GM04504 (cell line): ENCODE measurements at regions not wholly inside any gene's neighbourhood (a gene's known extent, or its start where the extent isn't known, plus 50 kb on each side); places are given as distances from the start of the nearest gene placed in this dataset.

Experiments
- DNase-seq: peaks from one replicate; pipeline ENCODE4 v3.0.0-alpha.2; 2012; ENCODE audit warnings: low read depth

DNA sequence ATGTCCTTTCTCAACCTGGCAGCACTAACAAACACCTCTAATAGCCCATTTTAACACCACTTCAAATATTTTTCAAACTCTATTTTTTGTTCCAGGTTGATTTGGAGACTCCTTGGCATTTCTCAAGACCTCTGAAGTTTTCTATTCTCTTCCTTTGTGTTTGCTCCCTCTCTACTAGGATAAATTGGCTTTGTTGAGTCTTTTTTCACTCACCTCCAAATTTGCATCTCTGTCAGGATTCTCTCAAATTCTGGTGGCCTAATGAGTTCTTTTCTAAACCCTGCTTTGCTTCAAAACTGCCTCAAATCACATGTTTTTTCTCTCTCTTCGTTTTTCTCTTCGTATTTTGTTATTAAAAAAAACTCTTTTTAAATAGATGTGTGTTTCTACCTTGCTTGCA, 582.2 kb upstream of the ADGRL4 start:
- no peak for DNase-seq

GRCh38 chr1:79587229-79587628, 580.7 kb upstream of the ADGRL4 start:
- no peak for DNase-seq

GRCh38 chr1:79585801-79586200, 579.3 kb upstream of the ADGRL4 start:
- DNase-seq, result no peak

DNA sequence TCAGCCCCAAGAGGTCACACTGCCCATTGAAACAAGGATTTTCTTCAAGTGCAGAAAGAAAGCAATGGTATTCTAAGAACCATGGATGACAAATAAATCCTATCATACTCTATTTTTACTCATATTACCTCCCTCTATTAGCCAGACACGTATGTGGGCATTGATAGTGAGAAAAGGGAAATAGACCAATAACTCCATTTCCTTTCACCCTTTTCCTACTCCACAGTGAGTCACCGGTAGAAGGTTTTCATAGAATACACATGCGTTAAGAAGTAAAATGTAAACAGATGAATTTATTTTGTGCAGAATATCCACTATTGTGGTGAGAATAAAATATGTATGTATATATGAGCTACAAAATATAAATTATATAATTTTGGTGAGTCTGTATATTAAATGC, 568.9 kb upstream of the ADGRL4 start:
- DNase-seq, result no peak

DNA sequence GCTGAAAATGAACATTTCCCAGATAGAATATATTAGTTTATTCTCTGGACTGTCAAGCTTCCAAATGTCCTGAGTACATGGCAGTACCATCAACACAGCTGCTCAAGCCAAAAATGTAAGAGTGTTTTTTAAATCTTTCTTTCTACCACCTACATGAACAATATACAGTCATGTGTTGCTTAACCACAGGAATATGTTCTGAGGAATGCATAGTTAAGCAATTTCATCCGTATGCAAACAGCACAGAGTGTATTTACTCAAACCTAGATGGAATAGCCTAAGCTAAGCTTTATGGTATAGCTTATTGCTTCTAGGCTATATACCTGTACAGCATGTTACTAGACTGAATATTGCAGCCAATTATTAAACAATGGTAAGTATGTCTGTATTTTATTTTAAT, 561.9 kb upstream of the ADGRL4 start:
- no peak for DNase-seq

DNA sequence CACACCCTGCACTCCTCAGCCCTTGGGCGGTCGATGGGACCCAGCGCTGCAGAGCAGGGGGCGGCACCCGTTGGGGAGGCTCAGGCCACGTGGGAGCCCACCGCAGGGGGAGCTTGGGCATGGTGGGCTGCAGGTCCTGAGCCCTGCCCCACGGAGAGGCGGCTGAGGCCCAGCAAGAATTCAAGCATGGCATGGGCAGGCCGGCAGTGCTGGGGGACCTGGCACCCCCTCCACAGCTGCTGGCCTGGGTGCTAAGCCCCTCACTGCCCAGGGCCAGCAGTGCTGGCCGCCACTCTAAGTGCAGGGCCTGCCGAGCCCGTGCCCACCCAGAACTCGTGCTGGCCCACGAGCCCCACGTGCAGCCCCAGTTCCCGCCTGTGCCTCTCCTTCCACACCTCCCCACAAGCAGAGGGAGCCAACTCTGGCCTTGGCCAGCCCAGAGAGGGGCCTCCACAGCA, 555.0 kb upstream of the ADGRL4 start:
- no peak for DNase-seq

DNA sequence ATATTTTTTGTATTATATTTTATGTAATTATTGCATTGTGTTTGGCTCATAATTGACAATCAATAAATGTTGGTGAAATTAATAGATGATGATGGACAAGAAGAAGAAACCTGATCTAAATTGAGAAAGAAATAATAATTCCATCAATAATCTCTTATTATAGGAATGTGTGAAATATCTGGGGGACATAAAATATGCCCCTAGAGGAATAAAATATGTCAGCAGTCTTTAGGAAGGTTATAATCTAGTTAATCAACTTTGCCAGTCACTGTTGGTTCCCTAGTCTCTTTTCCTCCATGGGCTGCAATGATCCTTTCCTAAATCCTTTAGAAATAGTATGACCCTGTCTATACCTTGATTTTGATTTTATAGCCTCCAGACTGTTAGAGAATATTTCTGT, 549.7 kb upstream of the ADGRL4 start:
- DNase-seq, result no peak

DNA sequence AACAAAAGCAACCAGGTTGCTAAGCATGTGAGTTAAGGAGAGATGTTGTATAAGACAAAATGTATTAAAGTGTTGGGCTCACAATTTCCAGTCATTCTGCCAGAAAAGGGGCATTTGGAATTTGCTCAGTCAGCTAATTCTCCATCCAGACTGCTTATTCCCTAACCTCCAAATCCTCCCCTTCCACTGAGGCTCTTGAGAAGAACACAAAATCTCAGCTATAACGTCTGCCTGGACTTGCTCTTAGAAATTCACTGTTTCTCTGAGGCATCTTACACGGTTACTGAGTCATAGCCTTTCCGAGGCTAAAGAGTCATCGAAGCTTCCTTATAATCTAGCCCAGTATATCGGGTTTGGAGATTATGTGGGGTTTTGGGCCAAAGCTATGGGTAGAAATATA, 548.2 kb upstream of the ADGRL4 start:
- no peak for DNase-seq

DNA sequence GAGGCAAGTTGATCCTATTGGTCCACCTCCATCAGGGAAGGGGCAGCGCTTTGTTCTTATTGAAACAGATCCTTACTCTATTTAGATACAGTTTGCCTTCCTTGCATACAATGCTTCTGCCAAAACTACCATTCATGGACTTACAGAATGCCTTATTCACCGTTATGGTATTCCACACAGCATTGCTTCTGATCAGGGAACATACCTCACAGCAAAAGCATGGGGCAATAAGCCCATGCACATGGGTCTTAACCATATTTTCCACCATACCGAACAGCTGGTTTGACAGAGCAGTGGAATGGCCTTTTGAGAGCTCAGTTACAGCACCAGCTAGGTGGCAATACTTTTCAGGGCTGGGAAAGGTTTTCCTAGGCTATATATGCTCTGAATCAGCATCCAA, 544.8 kb upstream of the ADGRL4 start:
- no peak for DNase-seq

DNA sequence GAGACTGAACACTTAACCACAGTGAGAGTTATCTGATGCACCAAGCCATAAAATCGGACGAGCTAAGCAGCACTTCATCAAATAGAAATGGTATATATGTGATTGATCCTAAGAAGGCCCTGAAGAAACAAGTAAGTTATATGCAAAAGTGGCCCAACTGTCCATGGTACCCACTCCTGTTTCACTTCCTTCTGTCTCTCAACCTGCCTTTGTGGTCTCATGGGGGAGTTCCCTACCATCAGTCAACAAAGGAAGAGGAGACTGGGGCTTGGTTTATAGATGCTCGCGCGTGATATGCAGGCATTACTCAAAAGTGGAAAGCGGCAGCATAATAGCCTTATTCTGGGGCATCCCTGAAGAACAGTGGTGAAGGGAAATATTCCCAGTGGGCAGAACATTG, 543.9 kb upstream of the ADGRL4 start:
- DNase-seq, result no peak

- DNase-seq, result no peak
These were observed 542.7 kb upstream of the ADGRL4 start for GRCh38 chr1:79549201-79549600.

DNA sequence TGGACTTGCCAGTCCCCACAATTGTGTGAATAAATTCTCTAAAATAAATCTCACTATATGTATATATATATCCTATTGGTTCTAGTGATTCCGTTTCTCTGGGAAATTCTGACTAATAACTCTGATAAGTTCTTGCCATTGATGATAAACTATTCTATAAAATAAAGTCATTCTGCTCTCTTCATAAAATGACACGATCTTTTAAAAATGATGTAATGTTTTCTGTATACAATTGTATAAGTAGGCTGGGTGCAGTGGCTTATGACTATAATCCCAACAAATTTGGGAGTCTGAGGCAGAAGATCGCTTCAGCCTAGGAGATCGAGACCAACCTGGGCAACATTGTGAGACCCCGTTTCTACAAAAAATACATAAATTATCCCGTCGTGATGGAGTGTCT, 541.0 kb upstream of the ADGRL4 start:
- DNase-seq, result no peak

DNA sequence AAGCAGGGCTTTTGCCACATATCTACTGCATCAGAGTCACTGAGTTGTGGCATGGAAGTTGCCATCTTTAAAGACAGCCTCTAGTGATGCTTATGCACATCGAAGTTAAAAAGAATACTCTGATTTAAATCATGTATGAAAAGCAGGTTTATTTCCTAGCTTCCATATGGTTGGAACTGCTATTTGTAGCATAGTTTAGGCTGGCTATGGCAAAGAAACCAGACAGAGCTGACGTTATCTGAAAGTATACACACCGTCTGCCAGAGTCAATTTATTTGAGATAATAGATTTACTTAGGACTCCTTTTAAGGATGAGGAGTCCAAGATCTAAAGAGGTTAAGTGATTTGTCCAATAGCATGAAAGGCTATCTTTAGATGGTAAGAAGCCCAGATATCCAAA, 536.9 kb upstream of the ADGRL4 start:
- no peak for DNase-seq

GRCh38 chr1:79539001-79539400, 532.5 kb upstream of the ADGRL4 start:
- DNase-seq, result no peak

- no peak for DNase-seq
These were observed 526.0 kb upstream of the ADGRL4 start for GRCh38 chr1:79532555-79532954.

DNA sequence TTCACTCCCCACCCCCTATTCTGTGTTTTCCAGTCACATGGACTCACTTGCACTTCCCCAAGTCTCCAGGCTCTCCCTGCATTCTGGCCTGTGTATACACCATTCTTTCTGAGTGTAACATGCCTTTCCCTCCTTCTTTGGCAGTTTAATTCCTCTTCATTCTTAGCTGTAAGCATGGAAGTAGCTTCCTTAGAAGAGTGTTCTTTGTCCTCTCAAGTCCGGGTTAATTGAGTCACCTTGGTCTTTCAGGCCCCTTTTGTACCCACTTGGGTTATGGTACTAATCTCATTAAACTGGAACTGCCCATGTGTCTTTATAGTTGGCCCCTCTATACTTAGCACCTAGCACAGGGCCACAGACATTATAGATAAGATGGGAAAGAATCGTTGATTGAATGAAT, 525.3 kb upstream of the ADGRL4 start:
- no peak for DNase-seq

GRCh38 chr1:79530476-79530875, 523.9 kb upstream of the ADGRL4 start:
- DNase-seq, result no peak

GRCh38 chr1:79530055-79530454, 523.5 kb upstream of the ADGRL4 start:
- no peak for DNase-seq

- no peak for DNase-seq
These were observed 517.6 kb upstream of the ADGRL4 start for GRCh38 chr1:79524126-79524525.

DNA sequence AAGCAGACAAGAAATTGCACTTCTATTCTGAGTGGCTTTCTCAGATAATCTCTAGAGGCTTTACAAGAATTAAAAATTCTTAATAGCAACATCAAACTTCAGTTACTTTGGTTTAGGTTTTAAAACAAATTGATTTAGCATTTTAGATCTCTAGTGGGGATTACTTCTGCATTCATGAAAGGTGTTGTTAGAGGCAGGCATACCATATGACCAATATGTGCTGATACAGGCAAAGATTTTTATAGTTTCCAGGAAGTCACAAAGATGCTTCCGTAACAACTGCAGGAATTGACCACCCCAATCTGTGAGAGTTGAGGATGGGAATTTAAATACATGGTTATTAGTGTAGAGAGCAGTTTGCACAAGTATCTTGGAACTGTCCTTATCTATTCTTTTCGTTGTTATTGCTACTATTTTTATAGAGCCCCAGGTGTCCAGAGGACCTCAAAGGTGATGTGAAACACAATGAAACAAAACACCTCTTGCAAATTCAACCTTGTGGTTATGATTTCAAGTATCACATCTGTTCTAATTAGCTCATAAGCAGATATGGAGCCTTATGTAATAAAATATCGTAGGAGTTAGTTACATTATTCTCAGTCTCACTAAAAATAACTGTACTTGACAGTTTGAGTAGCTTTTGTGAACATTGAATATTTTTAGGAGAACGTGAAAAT, 512.7 kb upstream of the ADGRL4 start:
- DNase-seq, result no peak

DNA sequence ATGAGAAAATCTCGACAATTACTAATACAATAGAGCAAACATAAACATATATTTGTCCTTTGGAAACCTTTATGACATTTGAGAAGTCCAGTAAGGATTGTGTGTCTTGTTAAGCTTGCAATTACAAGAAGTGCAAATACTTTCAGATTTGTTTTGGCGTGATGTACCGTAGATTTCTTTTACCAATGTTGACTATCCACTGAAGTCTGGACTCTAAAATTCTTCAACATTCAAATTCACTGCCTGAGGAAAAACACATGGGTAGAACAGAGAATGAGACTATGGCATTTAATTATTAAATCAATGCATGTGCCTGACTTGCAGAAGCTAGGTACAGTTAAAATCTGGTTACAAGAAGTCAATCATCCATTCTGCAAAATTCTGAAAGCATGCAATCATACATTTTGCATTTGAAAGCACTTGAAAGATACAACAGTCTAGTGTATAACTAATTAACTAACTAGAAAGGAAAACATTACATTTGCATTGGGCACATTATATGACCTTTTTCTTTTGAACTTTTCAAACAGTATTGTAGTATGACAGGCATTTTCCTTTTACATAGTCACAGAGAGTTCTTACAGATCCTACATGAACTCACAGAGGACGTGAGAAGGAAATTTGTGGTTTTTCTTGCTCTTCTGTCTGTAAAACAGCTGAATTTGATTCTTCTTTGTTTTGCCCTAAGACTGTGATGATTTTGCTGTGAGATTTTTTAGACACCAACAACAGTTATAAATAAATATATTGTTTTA, 511.1 kb upstream of the ADGRL4 start:
- no peak for DNase-seq

GRCh38 chr1:79507770-79508169, 501.2 kb upstream of the ADGRL4 start:
- DNase-seq, result no peak

- no peak for DNase-seq
These were observed 494.6 kb upstream of the ADGRL4 start for GRCh38 chr1:79501153-79501552.

- no peak for DNase-seq
These were observed 493.0 kb upstream of the ADGRL4 start for GRCh38 chr1:79499541-79499940.
